NCI-H69 (cell line): ENCODE measurements at regions not wholly inside any gene's neighbourhood (a gene's known extent, or its start where the extent isn't known, plus 50 kb on each side); places are given as distances from the start of the nearest gene placed in this dataset.
A peak's percentile ranks its signal among the peaks of the same experiment; 100 is the strongest.

Experiments used
- DNase-seq: peaks from one replicate; lab custom pipeline; 2025; lab: John Stamatoyannopoulos, UW

DNA sequence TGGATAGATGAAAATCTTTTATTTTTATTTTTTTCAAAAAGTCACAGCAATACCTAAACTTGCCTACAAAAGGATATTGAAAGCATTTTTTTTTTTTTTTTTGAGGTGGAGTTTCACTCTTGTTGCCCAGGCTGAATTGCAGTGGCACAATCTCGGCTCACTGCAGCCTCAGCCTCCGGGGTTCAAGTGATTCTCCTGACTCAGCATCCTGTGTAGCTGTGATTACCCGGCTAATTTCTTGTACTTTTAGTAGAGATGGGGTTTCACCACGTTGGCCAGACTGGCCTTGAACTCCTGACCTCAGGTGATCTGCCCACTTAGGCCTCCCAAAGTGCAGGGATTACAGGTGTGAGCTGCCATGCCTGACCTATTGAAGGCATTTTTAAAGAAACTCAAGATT lies 69.1 kb upstream of the DGKB start:
- DNase-seq, result peak; percentile 30

DNA sequence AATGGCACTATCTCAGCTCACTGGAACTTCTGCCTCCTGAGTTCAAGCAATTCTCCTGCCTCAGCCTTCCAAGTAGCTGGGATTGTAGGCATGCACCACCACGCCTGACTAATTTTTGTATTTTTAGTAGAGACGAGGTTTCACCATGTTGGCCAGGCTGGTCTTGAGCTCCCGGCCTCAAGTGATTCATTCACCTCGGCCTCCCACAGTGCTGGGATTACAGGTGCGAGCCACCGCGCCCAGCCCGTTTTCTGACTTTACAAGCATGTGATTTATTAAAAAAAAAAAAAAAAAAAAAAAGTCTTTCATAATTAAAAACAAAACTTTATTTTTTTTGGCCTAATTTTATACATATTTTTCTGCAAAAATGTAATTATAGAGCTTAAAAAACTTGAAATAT lies 64.8 kb upstream of the DGKB start:
- peak; percentile 78 for DNase-seq

DNA sequence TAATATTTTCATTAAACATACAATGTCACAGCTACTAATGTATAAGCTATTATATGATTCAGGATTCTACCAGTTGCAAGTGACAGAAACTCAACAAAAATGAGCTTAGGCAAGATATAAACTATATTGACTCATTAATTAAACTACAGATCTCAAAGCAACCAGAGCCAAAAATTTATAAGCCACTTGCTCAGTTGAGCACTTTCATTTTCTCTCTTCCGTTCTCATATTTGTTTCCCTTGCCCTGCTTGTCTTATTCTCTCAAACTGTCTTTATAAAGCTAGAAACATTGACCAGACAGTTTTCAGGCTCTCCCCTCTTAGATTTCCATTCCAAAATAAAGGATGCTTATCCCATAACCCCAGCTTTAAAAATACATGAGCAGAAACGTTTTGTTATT lies 60.2 kb upstream of the DGKB start:
- DNase-seq, result peak; percentile 20

DNA sequence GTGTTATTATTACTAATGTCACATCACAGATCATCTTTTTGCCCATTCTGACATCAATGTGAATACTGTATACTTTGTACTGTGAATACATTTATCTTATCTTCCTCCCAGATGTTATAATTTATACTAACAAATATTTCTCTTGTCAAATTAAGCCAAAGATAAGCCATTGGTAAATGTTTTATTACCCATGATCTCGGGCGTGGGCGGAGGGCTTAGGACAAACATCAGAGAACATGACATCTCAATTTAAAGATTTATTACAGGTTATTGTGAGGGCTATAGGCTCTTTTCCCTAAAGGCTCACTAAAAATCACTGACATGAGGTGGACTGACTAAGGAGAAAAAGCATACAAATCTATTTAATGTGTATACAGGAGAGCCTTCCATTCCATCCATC lies 58.2 kb upstream of the DGKB start:
- DNase-seq, result peak; percentile 86

DNA sequence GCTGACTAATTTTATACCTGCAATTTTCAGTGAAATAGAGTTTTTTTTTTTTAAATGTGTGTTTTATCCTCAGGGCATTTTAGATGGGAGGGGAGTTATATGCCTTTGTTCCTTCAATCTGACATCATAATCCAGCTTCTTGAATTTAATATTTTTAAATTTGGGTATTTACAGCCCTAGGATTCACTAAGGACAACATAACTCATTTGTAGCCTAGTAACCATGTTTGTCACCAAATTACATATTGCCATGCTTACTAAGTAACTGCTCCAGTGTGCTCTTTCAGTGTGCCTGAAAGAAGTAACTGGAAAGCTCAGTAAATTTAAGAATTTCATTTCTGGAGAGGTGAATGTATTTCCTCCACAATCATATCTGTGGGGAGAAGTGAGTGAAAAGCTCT lies 56.8 kb upstream of the DGKB start:
- DNase-seq, result peak; percentile 75

DNA sequence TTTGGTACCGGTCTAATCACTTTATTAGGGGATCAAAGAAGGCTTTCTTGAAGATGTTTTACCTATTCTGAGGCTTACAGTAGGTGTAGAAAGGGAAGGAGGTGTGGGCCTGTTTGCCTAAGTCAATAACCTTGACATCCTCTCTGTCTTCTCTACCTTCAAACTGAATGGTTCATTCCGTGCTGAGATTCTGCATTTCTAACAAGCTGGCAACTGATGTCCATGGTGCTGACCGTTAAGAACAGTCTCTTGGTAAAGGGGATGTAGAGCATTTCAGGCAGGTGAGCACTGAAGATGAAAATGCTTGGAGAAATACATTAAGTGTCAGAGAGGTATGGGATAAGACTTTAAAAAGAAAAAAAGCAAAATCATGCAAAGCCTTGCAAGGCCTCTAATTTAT lies 51.5 kb upstream of the DGKB start:
- DNase-seq, result peak; percentile 48
